ENCODE measurements at regions not wholly inside any gene's neighbourhood (a gene's known extent, or its start where the extent isn't known, plus 50 kb on each side); places are given as distances from the start of the nearest gene placed in this dataset.

GRCh38 chr6:114878091-114878490 is 535.3 kb upstream of the HS3ST5 start:
- TF ChIP-seq FOS (IDR thresholded peaks at IDR 0.05; ENCODE audit: borderline replicate concordance, insufficient read depth, low read length) (no peak), CTCF (IDR thresholded peaks at IDR 0.05; ENCODE audit: extremely low read depth in 1 of 2, insufficient read depth in 1 of 2, low read depth in 1 of 2, low read length in 2 of 2) (no peak), POLR2A (IDR thresholded peaks at IDR 0.05; ENCODE audit: low read depth, low read length) (no peak), JUN (IDR thresholded peaks at IDR 0.05; ENCODE audit: borderline replicate concordance, insufficient read depth, insufficient read length, low read depth) (no peak), MYC (IDR thresholded peaks at IDR 0.05; ENCODE audit: low read depth, low read length) (no peak), POLR2AphosphoS5 (IDR thresholded peaks at IDR 0.05; ENCODE audit: insufficient read depth, low read depth, low read length) (no peak)

GRCh38 chr6:114874410-114874809 is 531.6 kb upstream of the HS3ST5 start:
- TF ChIP-seq MAX (IDR thresholded peaks at IDR 0.05; ENCODE audit: insufficient read depth, insufficient read length) (no peak), EZH2 (IDR thresholded peaks at IDR 0.05; ENCODE audit: borderline replicate concordance, low read depth, low read length, severe bottlenecking) (no peak), CTCF (IDR thresholded peaks at IDR 0.05; ENCODE audit: extremely low read depth in 1 of 2, insufficient read depth in 1 of 2, low read depth in 1 of 2, low read length in 2 of 2) (no peak), JUN (IDR thresholded peaks at IDR 0.05; ENCODE audit: borderline replicate concordance, insufficient read depth, insufficient read length, low read depth) (no peak), FOS (IDR thresholded peaks at IDR 0.05; ENCODE audit: borderline replicate concordance, insufficient read depth, low read length) (no peak), POLR2A (IDR thresholded peaks at IDR 0.05; ENCODE audit: low read depth, low read length) (no peak), POLR2AphosphoS5 (IDR thresholded peaks at IDR 0.05; ENCODE audit: insufficient read depth, low read depth, low read length) (no peak), GATA2 (IDR thresholded peaks at IDR 0.05; ENCODE audit: insufficient read depth, insufficient read length, low read depth, low read length) (no peak), MYC (IDR thresholded peaks at IDR 0.05; ENCODE audit: low read depth, low read length) (no peak)
- no peak for FAIRE-seq
- Histone ChIP-seq H3K36me3 (ENCODE audit: control insufficient read depth in 2 of 2, extremely low read depth in 1 of 2, insufficient read depth in 2 of 2, low read length in 2 of 2) (no peaks in the 10 kb centered on the region), H2AFZ (ENCODE audit: low read depth, low read length) (no peak overlapping the region), H3K4me1 (ENCODE audit: control insufficient read depth, extremely low read depth, insufficient read depth, low read length) (no peaks in the 10 kb centered on the region), H3K4me3 (replicated peaks in 1 of 3; ENCODE audit: insufficient read depth in 1 of 3, low read depth in 1 of 3, low read length in 3 of 3) (no peak overlapping the region), H3K27me3 (ENCODE audit: control insufficient read depth in 2 of 2, insufficient read depth in 2 of 2, low read length in 2 of 2) (no peaks in the 10 kb centered on the region), H3K9ac (replicated peaks; ENCODE audit: extremely low read depth, insufficient read depth, low read length) (no peak overlapping the region), H3K4me2 (ENCODE audit: insufficient read depth, low read length) (no peak overlapping the region), H4K20me1 (replicated peaks; ENCODE audit: control insufficient read depth, extremely low read depth, insufficient read depth, low read length) (no peaks in the 10 kb centered on the region), H3K9me3 (replicated peaks; ENCODE audit: control insufficient read depth, insufficient read depth, low read length) (peaks cover 2% of the 10 kb centered on the region), H3K79me2 (ENCODE audit: control insufficient read depth, insufficient read depth, low read length) (no peaks in the 10 kb centered on the region), H3K9me1 (replicated peaks; ENCODE audit: control insufficient read depth, extremely low read depth, insufficient read depth, low read length) (no peaks in the 10 kb centered on the region), H3K27ac (ENCODE audit: insufficient read depth, low read depth, low read length) (no peak overlapping the region)
- BruUV-seq (replicated peaks), result no TSS peak
- POLR2A ChIA-PET, result no interaction called here
- no peak for DNase-seq (ENCODE audit: low read depth, low spot score)
- intact Hi-C loops (cut with micrococcal nuclease), result no loop called here
- CTCF ChIA-PET, result no interaction called here
- dilution Hi-C loops (cut with MboI; ENCODE audit: extremely low pct_ligation_motif_present, low sequenced_read_pairs), result no loop called here

More at GRCh38 chr6:114878091-114878490, 535.3 kb upstream of the HS3ST5 start:
- Histone ChIP-seq H3K4me2 (ENCODE audit: insufficient read depth, low read length) (no peak overlapping the region), H3K9me1 (replicated peaks; ENCODE audit: control insufficient read depth, extremely low read depth, insufficient read depth, low read length) (no peaks in the 10 kb centered on the region), H4K20me1 (replicated peaks; ENCODE audit: control insufficient read depth, extremely low read depth, insufficient read depth, low read length) (no peaks in the 10 kb centered on the region), H2AFZ (ENCODE audit: low read depth, low read length) (no peak overlapping the region), H3K36me3 (ENCODE audit: control insufficient read depth in 2 of 2, extremely low read depth in 1 of 2, insufficient read depth in 2 of 2, low read length in 2 of 2) (no peaks in the 10 kb centered on the region), H3K27ac (ENCODE audit: insufficient read depth, low read depth, low read length) (no peak overlapping the region), H3K9ac (replicated peaks; ENCODE audit: extremely low read depth, insufficient read depth, low read length) (no peak overlapping the region), H3K27me3 (ENCODE audit: control insufficient read depth in 2 of 2, insufficient read depth in 2 of 2, low read length in 2 of 2) (no peaks in the 10 kb centered on the region), H3K79me2 (ENCODE audit: control insufficient read depth, insufficient read depth, low read length) (no peaks in the 10 kb centered on the region), H3K9me3 (replicated peaks; ENCODE audit: control insufficient read depth, insufficient read depth, low read length) (no peaks in the 10 kb centered on the region), H3K4me1 (ENCODE audit: control insufficient read depth, extremely low read depth, insufficient read depth, low read length) (no peaks in the 10 kb centered on the region), H3K4me3 (replicated peaks in 1 of 3; ENCODE audit: insufficient read depth in 1 of 3, low read depth in 1 of 3, low read length in 3 of 3) (no peak overlapping the region)
- no peak for DNase-seq (ENCODE audit: low read depth, low spot score)
- no TSS peak for BruUV-seq (replicated peaks)
- ChIA-PET POLR2A (no interaction called here), CTCF (no interaction called here)
- FAIRE-seq, result no peak
- dilution Hi-C loops (cut with MboI; ENCODE audit: extremely low pct_ligation_motif_present, low sequenced_read_pairs), result no loop called here
- intact Hi-C loops (cut with micrococcal nuclease), result no loop called here
